Activated T-helper 1 cell treated with anti-CD3 and anti-CD28 coated beads, Interleukin-2, amount 50 U/mL, for 16 hours (primary cell): ENCODE measurements at regions not wholly inside any gene's neighbourhood (a gene's known extent, or its start where the extent isn't known, plus 50 kb on each side); places are given as distances from the start of the nearest gene placed in this dataset.

Source experiments
- DNase-seq, 2 donors: peaks; one replicate each; pipeline ENCODE4 v3.0.0-alpha.2; 2020; ENCODE audit warnings: low read depth in 1 of 2, low spot score in 1 of 2

GRCh38 chr14:105854600-105855245 lies 328.3 kb downstream of the TMEM121 start:
- no peak for DNase-seq

- DNase-seq = no peak
Measured at GRCh38 chr14:105855246-105855892, 329.0 kb downstream of the TMEM121 start.

- no peak for DNase-seq
Measured at GRCh38 chr14:105855893-105856675, 329.7 kb downstream of the TMEM121 start.

GRCh38 chr14:105856676-105857219 lies 330.4 kb downstream of the TMEM121 start:
- no peak for DNase-seq

GRCh38 chr14:105857220-105857825 lies 330.9 kb downstream of the TMEM121 start:
- peak in 1 of 2 donors; percentile 4 for DNase-seq

- peak in 1 of 2 donors; percentile 3 for DNase-seq
Measured at GRCh38 chr14:105857826-105858675, 331.7 kb downstream of the TMEM121 start.

- peak in 1 of 2 donors; percentile 3 for DNase-seq
Measured at GRCh38 chr14:105858676-105859025, 332.3 kb downstream of the TMEM121 start.

GRCh38 chr14:105859073-105859716 lies 332.8 kb downstream of the TMEM121 start:
- peak in 1 of 2 donors; percentile 2 for DNase-seq

GRCh38 chr14:105859717-105860614 lies 333.6 kb downstream of the TMEM121 start:
- DNase-seq = peak in 1 of 2 donors; percentile 4

GRCh38 chr14:105860615-105861580 lies 334.5 kb downstream of the TMEM121 start:
- DNase-seq = no peak

- no peak for DNase-seq
Measured at GRCh38 chr14:105861985-105862465, 335.6 kb downstream of the TMEM121 start.

- DNase-seq = no peak
Measured at GRCh38 chr14:105862581-105863239, 336.3 kb downstream of the TMEM121 start.

GRCh38 chr14:105863296-105864108 lies 337.1 kb downstream of the TMEM121 start:
- no peak for DNase-seq

- no peak for DNase-seq
Measured at GRCh38 chr14:105864116-105864515, 337.7 kb downstream of the TMEM121 start.

GRCh38 chr14:105864651-105865265 lies 338.4 kb downstream of the TMEM121 start:
- DNase-seq = no peak
